Rectal smooth muscle tissue (tissue), 1 donor: ENCODE measurements at regions not wholly inside any gene's neighbourhood (a gene's known extent, or its start where the extent isn't known, plus 50 kb on each side); places are given as distances from the start of the nearest gene placed in this dataset.
"Not testable (repeated sequence)": the region's sequence is repeated elsewhere in the genome, so short reads cannot be mapped to it uniquely, and the experiment has no call there.

ENCODE experiments used
- H3K27ac ChIP-seq: one replicate; pipeline ENCODE4 v1.7.0; 2013; ENCODE audit warnings: low read depth, low read length, inconsistent platforms
- H3K27me3 ChIP-seq: one replicate; pipeline ENCODE4 v1.7.0; 2013; ENCODE audit warnings: low read length; ENCODE audit not compliant: control insufficient read depth, insufficient read depth
- H3K36me3 ChIP-seq: one replicate; pipeline ENCODE4 v1.7.0; 2013; ENCODE audit warnings: low read length; ENCODE audit not compliant: control insufficient read depth, insufficient read depth
- H3K4me1 ChIP-seq: one replicate; pipeline ENCODE4 v1.7.0; 2013; ENCODE audit warnings: low read length; ENCODE audit not compliant: control insufficient read depth, insufficient read depth
- H3K4me3 ChIP-seq: one replicate; pipeline ENCODE4 v1.7.0; 2013; ENCODE audit warnings: low read length
- H3K9ac ChIP-seq: one replicate; pipeline ENCODE4 v1.7.0; 2013; ENCODE audit warnings: low read length

- not testable (repeated sequence) for H3K36me3 ChIP-seq, H3K27ac ChIP-seq, H3K4me3 ChIP-seq, H3K9ac ChIP-seq, H3K27me3 ChIP-seq, H3K4me1 ChIP-seq
These were observed 78.0 kb upstream of the GARIN1A start for GRCh38 chr7:128594061-128594460.

GRCh38 chr7:128596336-128597128 is 75.6 kb upstream of the GARIN1A start:
- not testable (repeated sequence) for H3K9ac ChIP-seq, H3K36me3 ChIP-seq, H3K4me1 ChIP-seq, H3K4me3 ChIP-seq, H3K27ac ChIP-seq, H3K27me3 ChIP-seq

- not testable (repeated sequence) for H3K4me3 ChIP-seq, H3K4me1 ChIP-seq, H3K27me3 ChIP-seq, H3K9ac ChIP-seq, H3K27ac ChIP-seq, H3K36me3 ChIP-seq
These were observed 73.1 kb upstream of the GARIN1A start for GRCh38 chr7:128598946-128599345.

GRCh38 chr7:128608678-128609421 is 63.2 kb upstream of the GARIN1A start:
- H3K4me1 ChIP-seq, H3K36me3 ChIP-seq, H3K27ac ChIP-seq, H3K27me3 ChIP-seq, H3K9ac ChIP-seq: not testable (repeated sequence)
- peak overlapping the region; percentile 24 for H3K4me3 ChIP-seq

- not testable (repeated sequence) for H3K4me1 ChIP-seq, H3K27ac ChIP-seq, H3K27me3 ChIP-seq, H3K9ac ChIP-seq, H3K4me3 ChIP-seq, H3K36me3 ChIP-seq
These were observed 58.7 kb upstream of the GARIN1A start for GRCh38 chr7:128613366-128613765.

GRCh38 chr7:128614812-128615211 is 57.3 kb upstream of the GARIN1A start:
- not testable (repeated sequence) for H3K36me3 ChIP-seq, H3K4me3 ChIP-seq, H3K27me3 ChIP-seq, H3K9ac ChIP-seq, H3K4me1 ChIP-seq, H3K27ac ChIP-seq

- not testable (repeated sequence) for H3K4me3 ChIP-seq, H3K27ac ChIP-seq, H3K9ac ChIP-seq, H3K4me1 ChIP-seq, H3K36me3 ChIP-seq, H3K27me3 ChIP-seq
These were observed 55.3 kb upstream of the GARIN1A start for GRCh38 chr7:128616799-128617198.
